Activated CD4-positive, alpha-beta T cell treated with anti-CD3 and anti-CD28 coated beads, Interleukin-2, amount 50 U/mL, for 1 hour (primary cell): ENCODE measurements at regions not wholly inside any gene's neighbourhood (a gene's known extent, or its start where the extent isn't known, plus 50 kb on each side); places are given as distances from the start of the nearest gene placed in this dataset.

Source experiments
- DNase-seq: peaks from one replicate; pipeline ENCODE4 v3.0.0-alpha.2; 2020

GRCh38 chr12:90899456-90900182 lies 55.4 kb downstream of the CCER1 start:
- DNase-seq: no peak

- no peak for DNase-seq
These were observed 57.0 kb downstream of the CCER1 start for GRCh38 chr12:90897986-90898385.

GRCh38 chr12:90897316-90897715 lies 57.7 kb downstream of the CCER1 start:
- no peak for DNase-seq

- no peak for DNase-seq
These were observed 58.2 kb downstream of the CCER1 start for GRCh38 chr12:90896821-90897220.

- no peak for DNase-seq
These were observed 58.8 kb downstream of the CCER1 start for GRCh38 chr12:90896164-90896563.

- no peak for DNase-seq
These were observed 66.7 kb downstream of the CCER1 start for GRCh38 chr12:90888316-90888715.

GRCh38 chr12:90883456-90883855 lies 71.5 kb downstream of the CCER1 start:
- no peak for DNase-seq

GRCh38 chr12:90871726-90872096 lies 83.3 kb downstream of the CCER1 start:
- DNase-seq: no peak

- no peak for DNase-seq
These were observed 83.8 kb downstream of the CCER1 start for GRCh38 chr12:90870971-90871725.

GRCh38 chr12:90868626-90869025 lies 86.3 kb downstream of the CCER1 start:
- no peak for DNase-seq

- DNase-seq: no peak
These were observed 95.4 kb downstream of the CCER1 start for GRCh38 chr12:90859591-90859990.

GRCh38 chr12:90858252-90858651 lies 96.7 kb downstream of the CCER1 start:
- DNase-seq: no peak

- DNase-seq: no peak
These were observed 99.4 kb downstream of the CCER1 start for GRCh38 chr12:90855534-90855933.

- DNase-seq: no peak
These were observed 100.8 kb downstream of the CCER1 start for GRCh38 chr12:90854136-90854689.

GRCh38 chr12:90851800-90852718 lies 102.9 kb downstream of the CCER1 start:
- no peak for DNase-seq

GRCh38 chr12:90842477-90842876 lies 112.5 kb downstream of the CCER1 start:
- DNase-seq: no peak

GRCh38 chr12:90841336-90841735 lies 113.6 kb downstream of the CCER1 start:
- no peak for DNase-seq

- DNase-seq: no peak
These were observed 115.6 kb downstream of the CCER1 start for GRCh38 chr12:90839346-90839745.

GRCh38 chr12:90836689-90837088 lies 118.3 kb downstream of the CCER1 start:
- no peak for DNase-seq

GRCh38 chr12:90833228-90833627 lies 121.7 kb downstream of the CCER1 start:
- DNase-seq: no peak

GRCh38 chr12:90832427-90832826 lies 122.5 kb downstream of the CCER1 start:
- DNase-seq: no peak

GRCh38 chr12:90831712-90832111 lies 123.3 kb downstream of the CCER1 start:
- DNase-seq: no peak

GRCh38 chr12:90829044-90829443 lies 125.9 kb downstream of the CCER1 start:
- no peak for DNase-seq
